C4-2B (cell line): ENCODE measurements at regions not wholly inside any gene's neighbourhood (a gene's known extent, or its start where the extent isn't known, plus 50 kb on each side); places are given as distances from the start of the nearest gene placed in this dataset.
"Not testable (repeated sequence)": the region's sequence is repeated elsewhere in the genome, so short reads cannot be mapped to it uniquely, and the experiment has no call there.

Experiments
- CTCF ChIP-seq: fragments of 450-650 bp; conservative IDR thresholded peaks from 2 replicates; pipeline ENCODE4 v1.5.1; 2017; ENCODE audit warnings: mild to moderate bottlenecking
- ZFX ChIP-seq: fragments of 450-650 bp; IDR thresholded peaks from 2 replicates; pipeline ENCODE4 v1.6.1; 2017

GRCh38 chr2:236356321-236356720 lies 92.1 kb upstream of the ASB18 start:
- TF ChIP-seq CTCF, ZFX: not testable (repeated sequence)
